IMR-90 (cell line): ENCODE measurements at regions not wholly inside any gene's neighbourhood (a gene's known extent, or its start where the extent isn't known, plus 50 kb on each side); places are given as distances from the start of the nearest gene placed in this dataset.

Experiments used
- ATAC-seq: fragments of 200-7000 bp; cut with Tn5 transposase; 2 replicates; pipeline ENCODE4 v1.9.1; 2020; ENCODE audit warnings: low read depth, mild to moderate bottlenecking, moderate library complexity
- BruUV-seq: library from RNA; stranded (reverse); fragments of 400-500 nt; replicated peaks from 2 replicates; lab custom pipeline; 2021; lab: Mats Ljungman, UMichigan
- CTCF ChIA-PET: fragments of 300-600 bp; formaldehyde crosslinking; extraction: SDS; loops from one replicate; lab custom pipeline; 2021; ENCODE audit warnings: antibody characterized with exemption; lab: Yijun Ruan, JAX
- POLR2A ChIA-PET: fragments of 300-600 bp; sonication (Branson Sonifier 250); formaldehyde crosslinking; loops from one replicate; lab custom pipeline; 2022; ENCODE audit warnings: antibody characterized with exemption; ENCODE audit not compliant: unreplicated experiment; lab: Charles Lee
- DNase-seq: peaks from one replicate; pipeline ENCODE4 v3.0.0; 2013
- H2AFZ ChIP-seq: replicated peaks from 2 replicates; pipeline ENCODE3; 2013; ENCODE audit warnings: low read length, mild to moderate bottlenecking; ENCODE audit not compliant: poor library complexity
- H2AK5ac ChIP-seq: 2 replicates; pipeline ENCODE4 v1.6.1; 2013; ENCODE audit warnings: low read depth, low read length, inconsistent platforms
- H2AK9ac ChIP-seq: replicated peaks from 2 replicates; pipeline ENCODE3; 2013; ENCODE audit warnings: mild to moderate bottlenecking, low read depth, low read length, moderate library complexity; ENCODE audit not compliant: poor library complexity
- H2BK120ac ChIP-seq: 2 replicates; pipeline ENCODE4 v1.6.1; 2013; ENCODE audit warnings: low read depth, low read length, inconsistent platforms
- H2BK15ac ChIP-seq: 3 replicates; pipeline ENCODE4 v1.6.1; 2013; ENCODE audit warnings: low read depth, low read length, inconsistent platforms
- H2BK20ac ChIP-seq: 2 replicates; pipeline ENCODE4 v1.6.1; 2013; ENCODE audit warnings: low read depth, mild to moderate bottlenecking, inconsistent platforms, low read length, moderate library complexity
- H2BK5ac ChIP-seq: 2 replicates; pipeline ENCODE4 v1.6.1; 2013; ENCODE audit warnings: mild to moderate bottlenecking, low read depth, low read length, inconsistent platforms; ENCODE audit not compliant: poor library complexity, severe bottlenecking
- H3K14ac ChIP-seq: replicated peaks from 2 replicates; pipeline ENCODE4 v1.6.1; 2013; ENCODE audit warnings: low read depth, low read length, inconsistent platforms
- H3K18ac ChIP-seq: 2 replicates; pipeline ENCODE4 v1.6.1; 2013; ENCODE audit warnings: low read depth, low read length, control low read depth
- H3K23ac ChIP-seq: 2 replicates; pipeline ENCODE4 v1.6.1; 2013; ENCODE audit warnings: low read depth, low read length, inconsistent platforms
- H3K27ac ChIP-seq: 2 replicates; pipeline ENCODE4 v1.5.1; 2013; ENCODE audit warnings: mild to moderate bottlenecking, control low read depth, low read length; ENCODE audit not compliant: insufficient read depth
- H3K27me3 ChIP-seq: 2 replicates; pipeline ENCODE4 v1.6.1; 2013; ENCODE audit warnings: low read length; ENCODE audit not compliant: control insufficient read depth, insufficient read depth
- H3K36me3 ChIP-seq: 2 replicates; pipeline ENCODE4 v1.6.1; 2013; ENCODE audit warnings: low read length, mixed read lengths; ENCODE audit not compliant: control insufficient read depth, insufficient read depth
- H3K4ac ChIP-seq: 2 replicates; pipeline ENCODE4 v1.6.1; 2013; ENCODE audit warnings: low read depth, low read length, inconsistent platforms
- H3K4me1 ChIP-seq: 2 replicates; pipeline ENCODE4 v1.6.1; 2013; ENCODE audit warnings: low read length, mixed read lengths; ENCODE audit not compliant: control insufficient read depth, insufficient read depth
- H3K4me2 ChIP-seq: 2 replicates; pipeline ENCODE4 v1.6.1; 2013; ENCODE audit warnings: low read depth, mild to moderate bottlenecking, control low read depth, low read length, moderate library complexity
- H3K4me3 ChIP-seq: 2 replicates; pipeline ENCODE4 v1.5.1; 2013; ENCODE audit warnings: low read depth, mild to moderate bottlenecking, control low read depth, low read length, moderate library complexity; ENCODE audit not compliant: insufficient read depth
- H3K56ac ChIP-seq: 2 replicates; pipeline ENCODE4 v1.6.1; 2013; ENCODE audit warnings: low read length, inconsistent platforms; ENCODE audit not compliant: insufficient read depth; ENCODE audit errors: extremely low read depth
- H3K79me1 ChIP-seq, 2 experiments: 2 replicates each; pipeline ENCODE4 v1.6.1; 2013; ENCODE audit warnings: low read length in 2 of 2, inconsistent platforms in 1 of 2, low read depth in 1 of 2
- H3K9ac ChIP-seq: 2 replicates; pipeline ENCODE4 v1.6.1; 2013; ENCODE audit warnings: low read depth, low read length, control low read depth
- H3K9me1 ChIP-seq: 2 replicates; pipeline ENCODE4 v1.6.1; 2013; ENCODE audit warnings: low read length, inconsistent platforms; ENCODE audit not compliant: insufficient read depth
- H3K9me3 ChIP-seq: 2 replicates; pipeline ENCODE4 v1.6.1; 2013; ENCODE audit warnings: low read length; ENCODE audit not compliant: control insufficient read depth, insufficient read depth
- H4K20me1 ChIP-seq: 2 replicates; pipeline ENCODE4 v1.6.1; 2013; ENCODE audit warnings: low read length, inconsistent platforms; ENCODE audit not compliant: insufficient read depth
- H4K5ac ChIP-seq: 2 replicates; pipeline ENCODE4 v1.6.1; 2013; ENCODE audit warnings: mild to moderate bottlenecking, low read depth, low read length, control low read depth
- H4K8ac ChIP-seq, 2 experiments: 2 replicates each; pipeline ENCODE4 v1.6.1; 2013; ENCODE audit warnings: low read depth in 2 of 2, low read length in 2 of 2, control low read depth in 1 of 2, inconsistent platforms in 1 of 2
- H4K91ac ChIP-seq: 2 replicates; pipeline ENCODE4 v1.6.1; 2013; ENCODE audit warnings: low read depth, low read length, inconsistent platforms; ENCODE audit not compliant: insufficient read depth
- MAFK ChIP-seq: IDR thresholded peaks from 2 replicates; pipeline ENCODE4 v1.6.1; 2012; ENCODE audit warnings: low read depth, low read length, improper control_type of control experiment
- MAZ ChIP-seq: IDR thresholded peaks from 2 replicates; pipeline ENCODE4 v1.6.1; 2012; ENCODE audit warnings: low read depth, mild to moderate bottlenecking, low read length, improper control_type of control experiment, moderate library complexity, borderline replicate concordance
- POLR2A ChIP-seq: IDR thresholded peaks from 2 replicates; pipeline ENCODE4 v1.6.1; 2012; ENCODE audit warnings: mild to moderate bottlenecking, low read depth, low read length
- RCOR1 ChIP-seq: IDR thresholded peaks from 2 replicates; pipeline ENCODE4 v1.6.1; 2012; ENCODE audit warnings: mild to moderate bottlenecking, low read length, improper control_type of control experiment; ENCODE audit not compliant: insufficient replicate concordance
- RFX5 ChIP-seq: IDR thresholded peaks from 2 replicates; pipeline ENCODE4 v1.8.0; 2012; ENCODE audit warnings: low read depth, mild to moderate bottlenecking, low read length, moderate library complexity
- WGBS, 2 experiments: methylation state at CpG; one replicate each; pipeline versions ENCODE4 v1.1.5 to v1.1.7; 2013; ENCODE audit warnings: missing lambda C conversion rate in 2 of 2; ENCODE audit not compliant: insufficient read length in 1 of 2; ENCODE audit errors: extremely low coverage in 2 of 2; 5-methylcytosine and 5-hydroxymethylcytosine counted together
- dilution Hi-C: fragments of 300-500 bp; cut with HindIII; formaldehyde crosslinking; loops from one replicate; pipeline ENCODE4 v1.14.3; 2018; ENCODE audit warnings: low sequenced_read_pairs; ENCODE audit not compliant: unreplicated experiment
- in situ Hi-C: fragments of 300-500 bp; cut with MboI; formaldehyde crosslinking; loops from 3 replicates; pipeline ENCODE4 v1.14.3; 2019; ENCODE audit warnings: low sequenced_read_pairs, inconsistent platforms, mixed read lengths
- intact Hi-C: fragments of 100-400 bp; cut with micrococcal nuclease; formaldehyde crosslinking; loops from 2 replicates; pipeline ENCODE4 v1.10.0; 2022
- TF ChIP-seq, protein P1 (sequence below): conservative IDR thresholded peaks from 2 replicates; pipeline ENCODE4 v1.5.1; 2012; ENCODE audit warnings: mild to moderate bottlenecking, low read depth, low read length, improper control_type of control experiment

DNA sequence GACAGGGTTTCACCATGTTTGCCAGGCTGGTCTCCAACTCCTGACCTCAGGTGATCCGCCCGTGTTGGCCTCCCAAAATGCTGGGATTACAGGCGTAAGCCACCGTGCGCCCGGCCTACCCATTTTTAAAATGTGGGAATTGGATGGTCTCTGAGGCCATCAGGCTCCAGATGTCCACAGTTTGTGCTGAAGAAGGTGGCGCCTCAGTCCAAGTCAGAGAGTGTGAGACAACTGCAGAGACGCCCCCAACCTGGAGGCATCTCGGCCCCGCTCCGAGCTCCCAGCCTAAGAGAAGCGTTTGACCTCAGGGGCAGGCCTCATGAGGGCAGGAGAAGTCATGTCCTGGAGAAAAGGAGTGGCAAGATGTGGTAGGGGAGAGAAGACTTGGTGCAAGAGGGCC lies 146.5 kb downstream of the MRM1 start:
- H3K79me1 ChIP-seq, result no peaks in the 10 kb centered on the region
- no peak overlapping the region for H3K23ac ChIP-seq
- dilution Hi-C loops (no loop called here), in situ Hi-C loops (no loop called here), intact Hi-C loops (no loop called here)
- no peaks in the 10 kb centered on the region for H3K36me3 ChIP-seq
- H3K27me3 ChIP-seq, result peaks cover 19% of the 10 kb centered on the region
- H4K8ac ChIP-seq, result no peak overlapping the region
- H3K4me3 ChIP-seq, result no peak overlapping the region
- no peak for ATAC-seq
- no peak overlapping the region for H4K5ac ChIP-seq
- no peak overlapping the region for H2BK15ac ChIP-seq
- H3K18ac ChIP-seq, result no peak overlapping the region
- CTCF ChIA-PET, result no interaction called here
- H2BK20ac ChIP-seq, result no peak overlapping the region
- no peak overlapping the region for H3K56ac ChIP-seq
- no peak overlapping the region for H3K14ac ChIP-seq
- H3K4ac ChIP-seq, result no peak overlapping the region
- no peaks in the 10 kb centered on the region for H3K9me3 ChIP-seq
- WGBS, 2 experiments, result 82% methylated on average over 4 of the region's 12 CpGs; no CpG with 5 or more reads in 1 of the 2 experiments
- POLR2A ChIA-PET, result no interaction called here
- no peak overlapping the region for H2BK120ac ChIP-seq
- H3K27ac ChIP-seq, result no peak overlapping the region
- H2AK9ac ChIP-seq, result no peak overlapping the region
- H2BK5ac ChIP-seq, result no peak overlapping the region
- no peak overlapping the region for H3K4me2 ChIP-seq
- no TSS peak for BruUV-seq
- H4K20me1 ChIP-seq, result no peaks in the 10 kb centered on the region
- no peaks in the 10 kb centered on the region for H3K4me1 ChIP-seq
- H4K91ac ChIP-seq, result no peak overlapping the region
- DNase-seq, result no peak
- no peak overlapping the region for H2AK5ac ChIP-seq
- no peaks in the 10 kb centered on the region for H3K9me1 ChIP-seq
- no peak overlapping the region for H3K9ac ChIP-seq
- H2AFZ ChIP-seq, result no peak overlapping the region
- no peak for TF ChIP-seq MAFK
- TF ChIP-seq MAZ, result no peak
- no peak for TF ChIP-seq RCOR1
- TF ChIP-seq, protein P1, sequence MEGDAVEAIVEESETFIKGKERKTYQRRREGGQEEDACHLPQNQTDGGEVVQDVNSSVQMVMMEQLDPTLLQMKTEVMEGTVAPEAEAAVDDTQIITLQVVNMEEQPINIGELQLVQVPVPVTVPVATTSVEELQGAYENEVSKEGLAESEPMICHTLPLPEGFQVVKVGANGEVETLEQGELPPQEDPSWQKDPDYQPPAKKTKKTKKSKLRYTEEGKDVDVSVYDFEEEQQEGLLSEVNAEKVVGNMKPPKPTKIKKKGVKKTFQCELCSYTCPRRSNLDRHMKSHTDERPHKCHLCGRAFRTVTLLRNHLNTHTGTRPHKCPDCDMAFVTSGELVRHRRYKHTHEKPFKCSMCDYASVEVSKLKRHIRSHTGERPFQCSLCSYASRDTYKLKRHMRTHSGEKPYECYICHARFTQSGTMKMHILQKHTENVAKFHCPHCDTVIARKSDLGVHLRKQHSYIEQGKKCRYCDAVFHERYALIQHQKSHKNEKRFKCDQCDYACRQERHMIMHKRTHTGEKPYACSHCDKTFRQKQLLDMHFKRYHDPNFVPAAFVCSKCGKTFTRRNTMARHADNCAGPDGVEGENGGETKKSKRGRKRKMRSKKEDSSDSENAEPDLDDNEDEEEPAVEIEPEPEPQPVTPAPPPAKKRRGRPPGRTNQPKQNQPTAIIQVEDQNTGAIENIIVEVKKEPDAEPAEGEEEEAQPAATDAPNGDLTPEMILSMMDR, result no peak
- no peak for TF ChIP-seq RFX5
- TF ChIP-seq POLR2A, result no peak
